ENCODE measurements at regions not wholly inside any gene's neighbourhood (a gene's known extent, or its start where the extent isn't known, plus 50 kb on each side); places are given as distances from the start of the nearest gene placed in this dataset.
"Not testable (repeated sequence)": the region's sequence is repeated elsewhere in the genome, so short reads cannot be mapped to it uniquely, and the experiment has no call there.

DNA sequence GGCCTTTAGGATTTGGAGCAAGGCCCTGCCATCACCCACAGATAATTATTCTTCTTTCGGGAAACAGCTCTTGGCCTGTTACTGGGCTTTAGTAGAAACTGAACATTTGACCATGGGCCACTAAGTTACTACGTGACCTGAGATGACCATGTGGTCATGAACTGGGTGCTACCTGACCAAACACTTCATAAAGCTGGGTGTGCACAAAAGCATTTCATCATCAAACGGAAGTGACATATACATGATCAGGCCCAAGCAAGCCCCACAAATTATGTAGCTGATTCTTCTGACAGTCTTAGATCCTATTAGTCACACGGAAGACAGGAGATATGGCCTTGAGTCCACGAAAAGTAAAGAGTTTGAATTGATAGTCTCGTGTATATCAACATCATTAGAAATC, 130.9 kb upstream of the FBN2 start:
- no peak for DNase-seq

DNA sequence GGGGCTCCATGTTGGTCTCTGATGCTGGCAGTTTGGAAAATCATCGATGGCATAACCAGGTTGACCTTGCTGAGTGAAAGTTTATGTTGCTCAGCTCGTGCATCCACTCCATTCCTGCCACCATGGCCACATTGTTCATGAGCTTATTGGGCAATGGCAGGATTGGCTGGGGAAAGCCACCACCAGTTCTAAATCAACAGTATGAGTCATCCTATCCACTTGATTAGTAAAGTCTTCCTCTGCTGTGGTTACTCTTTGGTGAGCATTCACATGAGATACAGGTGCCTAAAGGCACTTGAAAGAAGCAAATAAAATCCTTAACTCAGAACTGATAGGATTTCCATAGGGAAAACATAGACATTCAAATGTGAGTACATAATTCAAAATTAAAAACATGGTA, 131.8 kb upstream of the FBN2 start:
- DNase-seq, result no peak

DNA sequence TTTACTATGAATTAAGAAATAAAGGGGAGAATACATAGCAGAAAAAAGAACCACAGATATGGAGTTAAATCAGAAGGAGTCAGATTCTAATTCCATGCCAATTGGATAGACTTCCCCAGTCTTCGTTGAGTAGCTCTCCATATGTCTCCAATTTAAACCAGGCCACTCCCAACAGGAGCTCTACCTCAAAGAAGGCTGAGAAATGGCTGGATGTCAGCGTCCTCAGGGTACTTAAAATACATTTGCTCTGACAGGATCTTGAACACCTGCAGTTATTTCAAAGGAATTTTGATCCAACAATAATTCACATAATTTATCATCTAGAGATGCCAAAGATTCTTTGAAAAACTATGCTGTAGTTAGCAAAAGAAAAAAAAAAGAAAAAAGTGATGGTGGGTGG, 133.9 kb upstream of the FBN2 start:
- DNase-seq, result no peak

DNA sequence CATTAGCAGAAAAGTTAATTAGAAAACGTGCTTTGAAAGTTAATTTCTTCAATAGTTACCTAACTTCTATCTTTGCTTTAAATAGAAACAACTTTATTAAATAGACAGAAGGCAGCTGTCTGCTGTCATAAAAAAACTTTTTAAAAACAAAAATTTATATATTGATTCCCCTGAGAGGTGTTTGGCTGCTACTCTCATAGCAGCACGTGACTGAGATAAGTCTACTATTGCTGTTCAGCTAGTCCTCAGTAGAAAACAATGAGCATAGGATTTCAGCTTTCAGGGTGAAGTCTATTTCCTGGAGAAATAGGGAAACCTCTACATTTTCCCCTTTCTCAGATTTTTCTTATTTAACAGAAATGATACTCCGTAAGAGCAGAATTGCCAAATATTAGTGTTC, 135.0 kb upstream of the FBN2 start:
- DNase-seq, result no peak

DNA sequence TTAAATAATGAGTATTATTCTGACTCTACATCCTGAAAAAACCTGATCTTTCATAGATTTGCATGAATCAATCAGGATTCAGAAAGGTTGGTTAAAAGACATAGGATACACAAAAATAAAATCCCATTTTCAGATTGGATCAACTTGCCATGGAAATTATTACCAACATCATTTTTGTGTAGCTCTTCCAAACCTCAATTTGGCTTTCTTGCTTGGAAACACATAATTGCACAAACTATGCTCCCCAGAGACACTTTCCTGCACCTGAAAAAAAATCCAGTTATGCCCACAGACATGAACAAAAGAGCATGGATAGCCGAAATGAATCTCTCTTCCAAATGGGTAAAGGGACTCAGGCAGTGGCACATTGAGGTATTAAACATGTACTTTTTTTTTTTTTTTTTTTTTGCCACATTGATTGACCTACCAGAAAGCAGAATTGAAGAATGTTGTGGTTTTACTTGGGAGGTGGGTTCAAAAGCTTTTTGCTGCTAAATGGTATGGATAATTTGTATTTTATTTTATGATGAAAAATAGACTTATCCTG, 135.4 kb upstream of the FBN2 start:
- no peak for DNase-seq

DNA sequence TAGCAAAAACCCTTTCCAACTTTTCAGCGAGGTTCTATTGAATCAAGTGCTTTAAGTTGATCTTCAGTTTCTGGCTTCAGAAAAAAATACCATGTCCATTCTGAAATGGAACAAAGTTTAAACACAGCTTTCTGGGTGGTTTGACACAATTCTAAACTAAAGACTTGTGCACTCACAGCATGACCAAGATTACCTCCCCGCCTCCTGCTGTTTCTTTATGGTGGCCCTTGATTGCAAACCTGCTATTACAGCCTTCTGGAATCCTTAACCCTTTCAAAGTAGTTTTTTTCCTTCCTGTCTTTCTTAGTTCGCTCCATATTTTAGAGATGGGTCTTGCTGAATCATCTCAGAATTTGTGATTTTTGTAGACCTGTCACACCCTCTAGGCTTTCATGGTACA, 135.9 kb upstream of the FBN2 start:
- DNase-seq, result no peak

DNA sequence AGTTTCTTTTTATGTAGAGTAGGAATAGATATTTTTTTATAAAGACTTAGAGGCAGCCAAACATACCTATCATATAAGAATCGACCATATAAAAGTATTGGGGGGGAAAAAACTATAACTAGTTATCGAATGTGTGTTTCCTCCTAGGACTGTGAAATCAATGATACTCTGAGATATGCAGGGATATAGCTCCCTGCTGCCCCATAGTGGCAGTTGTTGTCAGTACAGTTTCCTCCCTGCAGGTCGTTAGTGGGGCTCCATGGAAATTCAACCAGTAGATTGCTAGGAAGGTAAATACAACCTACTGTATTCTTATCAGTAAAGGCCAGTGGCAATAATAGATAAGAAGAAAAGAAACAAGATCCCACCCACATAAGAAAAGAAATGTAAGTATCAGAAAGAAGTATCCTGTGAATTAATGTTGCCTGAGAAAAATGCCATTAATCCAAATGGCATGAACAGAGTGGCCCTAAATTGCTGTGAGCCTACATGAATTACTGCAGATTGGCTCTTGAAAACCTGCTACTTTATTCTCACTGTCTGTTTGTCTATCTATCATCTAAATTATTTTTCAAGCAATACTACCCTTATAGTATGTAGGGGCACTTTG, 136.9 kb upstream of the FBN2 start:
- peak; percentile 31 for DNase-seq

DNA sequence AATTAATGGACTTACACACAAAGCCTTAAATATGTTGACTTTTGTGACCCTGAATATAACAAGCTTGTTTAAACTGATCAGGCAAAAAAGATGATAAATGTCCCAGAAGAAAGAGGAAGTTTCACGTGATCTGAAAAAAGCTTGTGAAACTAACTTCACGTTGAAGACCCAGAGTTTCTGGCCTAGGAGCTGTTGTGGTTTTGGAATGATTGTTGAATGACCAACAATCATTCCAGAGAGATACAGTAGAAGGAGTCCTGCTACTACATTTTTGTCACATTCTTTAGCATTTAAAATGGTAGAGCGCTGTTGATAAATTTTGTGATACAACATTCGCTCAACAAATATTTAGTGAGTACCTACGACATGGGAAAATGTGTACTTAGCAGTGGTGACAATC, 143.1 kb upstream of the FBN2 start:
- DNase-seq, result no peak

DNA sequence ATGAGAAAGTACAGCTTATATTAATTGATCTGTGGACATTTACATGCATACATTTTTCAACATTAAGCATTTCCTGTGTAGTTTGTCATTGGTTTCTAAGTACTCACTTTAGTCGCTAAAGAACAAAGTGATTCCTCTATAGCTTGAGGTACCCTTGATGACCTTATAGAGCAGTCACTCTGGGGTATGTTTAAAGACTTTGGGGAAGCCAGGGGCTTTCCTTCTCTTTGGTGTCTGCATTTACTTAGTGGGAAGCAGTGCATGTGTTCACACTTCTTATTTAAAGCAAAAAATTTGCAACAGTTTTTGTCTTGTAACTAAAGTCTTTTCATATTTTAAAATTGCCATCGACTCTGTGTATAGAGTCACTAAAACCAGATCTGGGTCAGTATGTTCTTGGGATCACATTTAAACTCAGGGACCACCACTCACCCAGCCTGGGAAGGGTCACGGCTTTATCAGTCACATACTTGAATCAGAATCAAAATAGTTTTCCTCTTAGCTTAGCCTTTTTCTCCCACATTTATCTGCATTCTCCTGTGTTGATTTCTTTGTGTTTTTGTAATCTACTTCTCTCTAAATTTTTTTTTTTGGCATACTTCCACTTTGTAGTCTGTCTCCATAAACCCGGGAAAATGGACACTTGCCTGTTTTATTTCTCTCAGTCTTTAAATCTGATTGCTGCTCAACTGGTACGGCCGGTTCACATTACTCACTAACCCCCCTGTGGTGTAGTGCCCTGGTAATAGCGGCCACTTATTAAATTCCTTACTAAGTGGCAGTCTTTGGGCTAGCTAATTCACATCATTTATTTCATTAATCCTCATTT, 143.9 kb upstream of the FBN2 start:
- DNase-seq, result no peak

DNA sequence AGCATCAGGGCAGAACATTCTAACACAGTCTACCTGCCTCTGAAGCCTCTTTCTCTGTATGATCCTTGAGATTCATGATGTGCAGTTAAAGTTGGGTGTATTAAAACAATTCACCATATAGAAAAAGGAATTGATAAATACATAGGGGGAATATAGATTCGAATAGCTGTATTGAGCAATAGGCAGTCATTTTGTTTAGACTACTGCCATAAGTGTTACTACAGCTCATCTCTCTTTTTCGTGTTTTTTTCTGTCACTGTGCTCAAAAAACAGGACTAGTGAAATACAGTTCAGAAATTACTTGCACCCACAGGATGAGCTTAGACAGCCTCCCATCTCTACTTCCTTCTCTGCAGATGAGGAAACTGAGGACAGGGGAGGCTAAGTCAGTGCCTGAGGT, 144.6 kb upstream of the FBN2 start:
- no peak for DNase-seq

DNA sequence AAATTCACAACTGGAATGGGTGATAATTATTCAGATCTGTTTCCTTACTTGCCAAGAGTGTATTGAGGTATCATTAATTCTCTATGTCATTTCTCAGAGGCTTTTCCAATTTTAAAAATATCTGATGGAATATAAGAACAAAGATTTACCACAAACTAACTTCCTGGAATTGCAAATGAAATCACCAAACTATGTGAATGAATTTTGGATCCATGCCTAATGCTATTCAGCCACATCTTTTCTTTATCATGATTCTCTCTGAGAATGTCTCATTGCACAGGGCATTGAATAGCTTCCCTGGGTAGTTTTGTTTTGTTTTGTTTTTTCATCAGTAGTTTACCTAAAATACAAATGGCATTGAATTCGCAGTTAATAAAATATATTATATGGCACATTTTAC, 146.9 kb upstream of the FBN2 start:
- peak; percentile 42 for DNase-seq

DNA sequence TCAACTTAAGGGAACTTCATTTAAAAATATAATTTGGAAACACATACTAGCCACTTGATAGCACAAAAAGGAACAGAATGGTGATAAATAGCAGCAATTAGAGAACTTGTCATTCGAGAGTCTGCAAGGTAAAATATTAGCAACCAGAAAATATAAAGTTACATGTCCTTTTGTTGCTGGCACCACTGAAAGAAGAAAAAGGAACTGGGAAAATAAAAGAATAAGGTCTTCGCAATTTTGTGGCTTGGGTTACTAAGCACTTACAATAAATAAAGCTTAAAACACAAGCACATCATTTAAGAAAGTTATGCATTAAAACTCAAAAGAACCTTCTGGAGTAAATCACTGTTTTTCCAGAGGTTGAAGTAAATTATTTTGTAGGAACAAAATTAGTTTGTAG, 149.9 kb upstream of the FBN2 start:
- DNase-seq, result no peak

DNA sequence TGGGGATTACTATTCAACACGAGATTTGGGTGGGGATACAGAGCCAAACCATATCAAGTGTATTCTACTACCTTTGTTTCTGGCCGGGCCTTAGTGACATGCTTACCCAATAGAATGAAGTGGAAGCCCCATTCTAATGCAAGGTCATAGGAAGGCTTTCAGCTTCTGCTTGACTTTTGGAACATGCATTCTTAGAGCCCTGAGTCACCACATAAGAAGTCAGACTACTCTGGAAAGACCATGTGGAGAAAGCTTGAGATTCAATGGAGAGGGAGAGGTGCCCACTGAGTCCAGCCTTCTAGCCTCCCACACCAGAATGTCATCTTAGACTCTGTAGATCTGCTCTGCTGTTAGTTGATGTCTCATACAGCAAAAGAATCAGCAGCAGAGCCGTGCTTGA, 155.7 kb upstream of the FBN2 start:
- DNase-seq, result no peak

DNA sequence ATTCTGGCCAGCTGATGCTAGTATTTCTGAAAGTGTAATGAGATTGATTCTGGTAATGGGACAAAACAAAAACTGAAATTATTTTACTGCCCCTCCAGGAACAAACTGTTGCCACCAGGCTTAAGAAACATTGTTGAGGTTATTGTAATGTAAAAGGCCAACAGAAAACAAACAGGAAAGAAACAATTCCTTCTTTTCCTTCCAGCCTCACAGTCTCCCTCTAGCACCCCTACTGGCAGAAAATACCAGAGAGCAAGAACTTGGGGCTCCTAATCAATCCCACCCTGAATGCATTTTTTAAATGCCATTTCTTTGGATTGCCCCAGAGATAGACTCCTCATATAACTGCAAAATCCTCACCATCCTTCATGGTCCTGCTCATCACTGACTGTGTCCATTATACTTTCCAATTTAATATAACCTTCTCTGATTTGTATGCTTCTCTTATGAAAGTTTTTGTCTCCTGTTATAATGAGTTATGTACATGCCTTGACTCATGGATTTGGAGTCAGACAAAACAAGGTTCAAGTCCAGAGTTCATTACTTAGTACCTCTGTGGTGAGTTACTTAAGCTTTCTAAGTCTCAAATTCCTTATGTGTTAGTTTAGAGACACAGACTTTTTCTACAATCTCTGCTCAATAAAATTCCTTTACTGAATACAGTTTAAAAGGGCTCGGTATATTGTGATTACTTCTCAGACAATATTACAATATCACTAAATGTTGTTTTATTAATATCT, 157.9 kb upstream of the FBN2 start:
- DNase-seq, result no peak

DNA sequence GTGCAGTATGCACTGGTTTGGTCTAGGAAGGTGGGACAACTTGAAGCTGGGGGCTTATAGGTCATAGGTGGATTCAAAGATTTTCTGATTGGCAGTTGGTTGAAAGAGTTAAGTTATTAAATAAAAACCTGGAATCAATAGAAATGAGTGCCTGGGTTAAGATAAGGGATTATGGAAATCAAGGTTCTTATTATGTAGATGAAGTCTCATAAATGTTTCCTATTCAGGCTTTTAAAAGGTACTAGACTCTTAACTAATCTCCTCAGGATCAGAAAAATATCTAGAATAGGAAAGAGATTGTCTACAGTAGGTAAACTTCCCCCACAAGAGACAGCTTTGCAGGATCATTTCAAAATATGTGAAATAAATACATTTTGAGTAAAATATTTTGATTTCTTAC, 163.3 kb upstream of the FBN2 start:
- no peak for DNase-seq

DNA sequence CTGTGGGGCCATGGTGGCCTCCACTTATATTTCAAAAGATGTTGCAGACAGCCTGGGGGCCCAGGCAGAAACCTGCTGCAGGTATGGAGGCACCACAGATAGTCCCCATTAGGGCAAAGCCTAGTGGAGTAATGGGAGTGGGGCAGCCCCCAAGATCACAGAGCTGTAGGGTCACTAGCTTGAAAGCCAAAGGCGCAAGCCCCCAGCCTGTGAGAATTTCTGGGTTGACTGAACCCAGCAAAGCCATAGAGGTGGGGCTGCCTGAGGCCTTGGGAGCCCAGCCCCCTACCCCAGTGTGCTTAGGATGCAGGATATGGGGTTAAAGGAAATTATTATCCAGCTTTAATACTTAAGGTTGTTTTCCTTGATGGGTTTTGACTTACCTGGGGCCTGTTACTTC, 165.3 kb upstream of the FBN2 start:
- DNase-seq, result no peak

DNA sequence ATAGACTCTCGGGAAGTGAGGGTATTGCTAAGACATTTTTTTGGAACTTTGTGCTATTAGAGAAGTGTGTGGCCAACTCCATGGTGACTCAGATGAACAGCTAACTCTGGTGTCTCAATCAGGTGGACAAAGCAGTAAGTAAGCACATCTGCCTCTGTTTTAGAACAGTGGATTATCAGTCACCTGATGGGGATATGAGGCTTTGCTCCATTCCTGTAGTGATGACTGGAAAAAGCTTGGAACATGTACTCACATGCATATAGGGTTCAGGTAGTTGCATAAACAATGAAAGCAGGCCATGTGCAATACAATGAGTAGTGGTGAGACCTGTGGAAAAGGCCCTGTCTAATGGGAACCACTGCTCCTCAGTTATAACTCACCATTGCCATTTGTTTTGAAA, 168.2 kb upstream of the FBN2 start:
- no peak for DNase-seq

DNA sequence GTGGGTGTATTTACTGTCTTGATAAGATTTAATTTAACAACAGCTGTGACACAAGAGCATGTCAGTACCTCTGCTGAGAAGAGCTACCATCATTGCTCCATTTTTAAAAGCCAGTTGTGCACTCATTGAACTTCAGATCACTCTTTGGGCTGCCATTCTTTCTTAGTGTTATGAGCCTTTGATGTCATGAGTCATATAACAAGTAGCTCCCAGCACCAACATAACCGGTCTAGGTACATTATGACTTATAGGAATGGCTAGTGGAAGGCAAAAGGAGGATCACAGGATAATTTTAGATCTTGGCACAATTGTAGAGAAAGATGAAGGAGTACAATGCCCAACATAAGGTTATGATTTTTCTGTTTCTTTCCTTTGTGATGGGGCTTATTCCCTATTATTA, 170.8 kb upstream of the FBN2 start:
- no peak for DNase-seq

DNA sequence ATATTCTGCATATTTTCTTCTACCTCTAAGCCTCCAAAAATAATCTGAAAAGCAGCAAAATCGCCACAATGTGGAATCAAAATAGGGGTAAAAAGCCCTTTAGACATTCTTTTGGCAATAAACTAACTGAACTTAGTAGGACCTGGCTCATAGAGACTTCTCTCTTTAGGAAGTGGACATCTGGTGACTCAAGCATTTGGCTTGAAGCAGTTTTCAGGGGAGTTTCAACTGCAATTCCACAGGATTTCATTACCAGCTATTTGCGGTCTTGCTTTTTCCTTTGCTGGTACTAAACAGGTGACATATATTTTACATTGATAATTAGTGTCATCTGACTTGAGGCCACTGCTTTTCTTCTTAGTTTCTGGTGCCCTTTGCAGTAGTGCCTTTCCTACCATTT, 173.2 kb upstream of the FBN2 start:
- DNase-seq, result no peak

DNA sequence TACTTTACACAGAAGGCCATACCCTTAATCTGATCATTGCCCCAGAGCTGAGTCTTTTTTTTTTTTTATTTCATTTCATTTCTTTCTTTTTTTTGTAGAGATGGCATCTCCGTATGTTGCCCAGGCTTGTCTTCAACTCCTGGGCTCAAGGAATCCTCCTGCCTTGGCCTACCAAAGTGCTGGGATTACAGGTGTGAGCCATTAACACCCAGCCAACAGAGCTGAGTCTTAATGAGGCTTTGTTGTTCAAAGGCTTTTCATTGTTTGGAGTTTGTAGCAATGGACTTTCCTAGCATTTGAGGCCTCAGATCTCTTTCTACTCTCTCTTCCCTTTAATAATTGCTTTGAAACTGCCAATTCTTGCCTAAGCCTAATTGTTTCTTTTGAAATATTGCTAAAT, 176.5 kb upstream of the FBN2 start:
- no peak for DNase-seq

DNA sequence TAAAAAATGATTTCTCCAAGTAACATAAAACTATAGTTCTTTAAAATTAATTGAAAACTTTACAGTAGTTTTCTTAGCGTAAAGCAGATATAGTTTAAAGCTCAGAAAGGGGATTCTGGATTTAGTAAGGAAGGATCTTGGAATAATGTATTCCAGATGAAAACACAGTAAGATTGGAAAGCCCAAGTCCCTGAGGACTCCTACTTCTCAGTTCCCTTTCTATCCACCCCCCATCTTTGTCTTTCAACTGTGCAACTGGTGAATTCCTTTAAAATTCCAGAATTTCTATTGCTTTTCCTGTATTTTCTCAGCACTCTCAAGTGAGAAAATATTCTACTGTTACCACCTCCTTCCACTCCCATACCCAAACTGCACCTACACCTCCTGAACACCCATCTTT, 184.5 kb upstream of the FBN2 start:
- no peak for DNase-seq

DNA sequence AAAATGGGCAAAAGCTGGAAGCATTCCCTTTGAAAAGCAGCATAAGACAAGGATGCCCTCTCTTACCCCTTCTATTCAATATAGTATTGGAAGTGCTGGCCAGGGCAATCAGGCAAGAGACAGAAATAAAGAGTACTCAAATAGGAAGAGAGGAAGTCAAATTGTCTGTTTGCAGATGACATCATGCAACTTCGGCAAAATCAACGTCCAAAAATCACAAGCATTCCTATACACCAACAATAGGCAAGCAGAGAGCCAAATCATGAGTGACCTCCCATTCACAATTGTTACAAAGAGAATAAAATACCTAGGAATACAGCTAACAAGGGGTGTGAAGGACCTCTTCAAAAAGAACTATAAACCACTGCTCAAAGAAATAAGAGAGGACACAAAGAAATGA, 192.0 kb upstream of the FBN2 start:
- not testable (repeated sequence) for DNase-seq

DNA sequence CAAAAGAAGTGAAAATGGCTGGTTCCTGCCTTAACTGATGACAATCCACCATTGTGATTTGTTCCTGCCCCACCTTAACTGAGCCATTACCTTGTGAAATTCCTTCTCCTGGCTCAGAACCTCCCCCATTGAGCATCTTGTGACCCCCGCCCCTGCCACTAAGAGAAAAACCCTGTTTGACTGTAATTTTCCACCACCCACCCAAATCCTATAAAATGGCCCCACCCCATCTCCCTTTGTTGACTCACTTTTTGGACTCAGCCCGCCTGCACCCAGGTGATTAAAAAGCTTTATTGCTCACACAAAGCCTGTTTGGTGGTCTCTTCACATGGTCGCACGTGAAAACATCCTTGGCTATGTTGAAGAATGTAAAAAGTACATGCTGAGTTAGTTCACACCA, 197.6 kb upstream of the FBN2 start:
- DNase-seq, result not testable (repeated sequence)

DNA sequence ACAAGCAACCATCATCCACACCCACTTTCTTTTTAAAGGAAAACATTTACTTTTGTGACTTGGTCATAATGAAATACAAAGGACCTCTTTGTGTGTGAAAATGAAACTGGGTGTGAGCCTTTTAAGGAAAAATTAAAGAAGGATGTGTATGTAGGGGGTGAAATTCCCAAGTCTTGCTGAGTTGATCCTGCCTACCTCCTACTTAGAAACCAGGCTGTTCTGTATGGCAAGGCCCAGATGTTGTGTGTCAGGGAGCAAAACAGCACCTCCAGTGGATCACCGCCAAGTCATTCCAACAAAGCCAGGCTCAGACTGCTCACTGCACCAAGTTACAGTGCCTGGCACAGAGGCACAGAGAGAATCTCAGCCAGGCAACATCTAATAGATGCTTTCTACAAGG, 198.5 kb upstream of the FBN2 start:
- DNase-seq, result no peak

All from amniotic stem cell (primary cell).